SU-DHL-6 (cell line): ENCODE measurements at regions not wholly inside any gene's neighbourhood (a gene's known extent, or its start where the extent isn't known, plus 50 kb on each side); places are given as distances from the start of the nearest gene placed in this dataset.

Experiments
- H2AFZ ChIP-seq: fragments of 200-600 bp; sonication (generic); 2 replicates; pipeline ENCODE4 v1.6.1; 2014; ENCODE audit warnings: low read depth, mild to moderate bottlenecking, moderate library complexity, mixed read lengths, antibody characterized with exemption, low read length; ENCODE audit not compliant: severe bottlenecking
- H3F3A ChIP-seq: fragments of 200-600 bp; shearing (Covaris generic); 2 replicates; pipeline ENCODE4 v1.6.0; 2016; ENCODE audit warnings: antibody characterized with exemption, mild to moderate bottlenecking; ENCODE audit not compliant: insufficient read depth
- H3K27ac ChIP-seq: fragments of 200-600 bp; sonication (generic); 2 replicates; pipeline ENCODE4 v1.5.1; 2016; ENCODE audit warnings: low read depth, mild to moderate bottlenecking, low read length, moderate library complexity, mixed read lengths
- H3K27me3 ChIP-seq: fragments of 200-600 bp; sonication (generic), shearing (Covaris generic); 2 replicates; pipeline ENCODE4 v1.6.0; 2014; ENCODE audit warnings: mild to moderate bottlenecking, low read length
- H3K36me3 ChIP-seq: fragments of 200-600 bp; sonication (generic); 2 replicates; pipeline ENCODE4 v1.6.1; 2014; ENCODE audit warnings: mild to moderate bottlenecking, low read length, mixed read lengths
- H3K4me2 ChIP-seq: fragments of 300-600, 200-600 bp; shearing (Covaris generic), sonication (generic); 2 replicates; pipeline ENCODE4 v1.6.0; 2014; ENCODE audit warnings: low read length, low read depth, mild to moderate bottlenecking; ENCODE audit not compliant: poor library complexity, severe bottlenecking
- H3K4me3 ChIP-seq: fragments of 200-600 bp; sonication (generic); 2 replicates; pipeline ENCODE4 v1.5.1; 2014; ENCODE audit warnings: antibody characterized with exemption, low read length, mild to moderate bottlenecking, mixed read lengths; ENCODE audit not compliant: insufficient read depth, poor library complexity, severe bottlenecking
- H3K79me2 ChIP-seq: fragments of 200-600 bp; sonication (generic); 2 replicates; pipeline ENCODE4 v1.6.1; 2014; ENCODE audit warnings: mild to moderate bottlenecking, low read length, moderate library complexity; ENCODE audit not compliant: insufficient read depth
- H3K9ac ChIP-seq: fragments of 200-600 bp; sonication (generic); 2 replicates; pipeline ENCODE4 v1.7.0; 2014; ENCODE audit warnings: mild to moderate bottlenecking, low read length
- H3K9me2 ChIP-seq: fragments of 200-600 bp; sonication (generic); replicated peaks from 2 replicates; pipeline ENCODE4 v1.6.1; 2014; ENCODE audit warnings: low read length; ENCODE audit not compliant: insufficient read depth
- H3K9me3 ChIP-seq: fragments of 200-600 bp; sonication (generic); 2 replicates; pipeline ENCODE4 v1.6.1; 2014; ENCODE audit warnings: low read length, mixed read lengths; ENCODE audit not compliant: insufficient read depth
- H4K20me1 ChIP-seq: fragments of 200-600 bp; sonication (generic); 2 replicates; pipeline ENCODE4 v1.6.1; 2014; ENCODE audit warnings: low read depth, mild to moderate bottlenecking, antibody characterized with exemption, low read length, moderate library complexity, mixed read lengths
- EZH2phosphoT487 ChIP-seq: fragments of 200-600 bp; sonication (generic), shearing (Covaris generic); conservative IDR thresholded peaks from 2 replicates; pipeline ENCODE4 v1.6.1; 2018; ENCODE audit warnings: mild to moderate bottlenecking, antibody characterized with exemption, low read length, moderate library complexity, mixed read lengths
- TF ChIP-seq, protein P1 (sequence below): fragments of 200-600 bp; sonication (generic); IDR thresholded peaks from one replicate; pipeline ENCODE4 v1.5.1; 2017; ENCODE audit warnings: antibody characterized with exemption, mild to moderate bottlenecking, low read length, moderate library complexity; ENCODE audit not compliant: insufficient read depth, poor library complexity, severe bottlenecking

DNA sequence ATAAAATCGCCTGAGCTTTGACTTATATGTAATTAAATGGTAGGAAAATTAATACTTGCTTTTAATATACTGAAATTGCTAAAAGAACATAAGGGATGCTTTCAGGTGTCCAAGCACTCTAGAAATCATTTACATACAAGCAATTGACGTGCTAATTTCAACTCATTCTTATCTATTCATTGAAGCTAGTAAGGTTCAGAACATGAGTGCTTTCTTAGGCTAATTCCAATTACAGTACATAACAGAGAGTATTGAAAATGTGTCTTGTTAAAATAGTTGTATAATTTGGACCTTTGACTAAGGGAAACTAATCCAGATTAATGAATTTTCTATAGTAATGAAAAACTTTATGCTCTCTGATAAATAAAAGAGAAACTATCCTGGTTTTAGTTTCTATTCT is 1016.4 kb upstream of the TYRP1 start:
- no peaks in the 10 kb centered on the region for H3K9me3 ChIP-seq
- H3K79me2 ChIP-seq, result no peaks in the 10 kb centered on the region
- no peaks in the 10 kb centered on the region for H3K27me3 ChIP-seq
- H3K9me2 ChIP-seq, result no peaks in the 10 kb centered on the region; the same call in 1 of the 2 replicates
- H3F3A ChIP-seq, result no peaks in the 10 kb centered on the region
- no peaks in the 10 kb centered on the region for H3K36me3 ChIP-seq
- H3K9ac ChIP-seq, result no peak overlapping the region
- H2AFZ ChIP-seq, result no peak overlapping the region
- TF ChIP-seq EZH2phosphoT487, result no peak
- TF ChIP-seq, protein P1, sequence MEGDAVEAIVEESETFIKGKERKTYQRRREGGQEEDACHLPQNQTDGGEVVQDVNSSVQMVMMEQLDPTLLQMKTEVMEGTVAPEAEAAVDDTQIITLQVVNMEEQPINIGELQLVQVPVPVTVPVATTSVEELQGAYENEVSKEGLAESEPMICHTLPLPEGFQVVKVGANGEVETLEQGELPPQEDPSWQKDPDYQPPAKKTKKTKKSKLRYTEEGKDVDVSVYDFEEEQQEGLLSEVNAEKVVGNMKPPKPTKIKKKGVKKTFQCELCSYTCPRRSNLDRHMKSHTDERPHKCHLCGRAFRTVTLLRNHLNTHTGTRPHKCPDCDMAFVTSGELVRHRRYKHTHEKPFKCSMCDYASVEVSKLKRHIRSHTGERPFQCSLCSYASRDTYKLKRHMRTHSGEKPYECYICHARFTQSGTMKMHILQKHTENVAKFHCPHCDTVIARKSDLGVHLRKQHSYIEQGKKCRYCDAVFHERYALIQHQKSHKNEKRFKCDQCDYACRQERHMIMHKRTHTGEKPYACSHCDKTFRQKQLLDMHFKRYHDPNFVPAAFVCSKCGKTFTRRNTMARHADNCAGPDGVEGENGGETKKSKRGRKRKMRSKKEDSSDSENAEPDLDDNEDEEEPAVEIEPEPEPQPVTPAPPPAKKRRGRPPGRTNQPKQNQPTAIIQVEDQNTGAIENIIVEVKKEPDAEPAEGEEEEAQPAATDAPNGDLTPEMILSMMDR, result no peak
- H4K20me1 ChIP-seq, result no peaks in the 10 kb centered on the region
- no peak overlapping the region for H3K27ac ChIP-seq
- H3K4me2 ChIP-seq, result no peak overlapping the region
- H3K4me3 ChIP-seq, result no peak overlapping the region

DNA sequence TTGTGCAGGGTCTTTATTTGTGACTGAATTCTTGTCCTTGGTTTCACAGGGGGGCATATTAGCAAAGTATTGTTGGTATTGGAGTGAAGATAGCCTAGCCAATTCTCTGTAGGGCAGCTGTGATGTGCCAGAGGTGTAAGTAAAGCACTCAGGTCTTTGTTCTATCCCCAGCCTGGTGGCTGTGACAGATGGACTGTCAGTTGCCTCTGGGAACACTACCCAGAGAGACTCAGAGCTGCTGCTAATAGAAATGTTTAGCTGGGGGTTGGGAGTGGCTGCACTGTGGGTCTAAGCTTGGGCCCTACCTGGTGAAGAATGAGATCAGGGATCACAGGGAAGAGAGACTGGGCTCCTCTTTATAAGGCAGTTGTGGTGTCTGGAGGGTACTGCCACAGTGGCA is 1006.5 kb upstream of the TYRP1 start:
- H3K9ac ChIP-seq, result no peak overlapping the region
- no peaks in the 10 kb centered on the region for H3K9me2 ChIP-seq
- H3K79me2 ChIP-seq, result no peaks in the 10 kb centered on the region
- H3K4me2 ChIP-seq, result no peak overlapping the region
- no peak overlapping the region for H2AFZ ChIP-seq
- no peaks in the 10 kb centered on the region for H3K9me3 ChIP-seq
- TF ChIP-seq, protein P1, result no peak
- no peak for TF ChIP-seq EZH2phosphoT487
- no peaks in the 10 kb centered on the region for H3K27me3 ChIP-seq
- no peaks in the 10 kb centered on the region for H3K36me3 ChIP-seq
- no peak overlapping the region for H3K4me3 ChIP-seq
- H3K27ac ChIP-seq, result no peak overlapping the region
- H4K20me1 ChIP-seq, result no peaks in the 10 kb centered on the region
- no peaks in the 10 kb centered on the region for H3F3A ChIP-seq

DNA sequence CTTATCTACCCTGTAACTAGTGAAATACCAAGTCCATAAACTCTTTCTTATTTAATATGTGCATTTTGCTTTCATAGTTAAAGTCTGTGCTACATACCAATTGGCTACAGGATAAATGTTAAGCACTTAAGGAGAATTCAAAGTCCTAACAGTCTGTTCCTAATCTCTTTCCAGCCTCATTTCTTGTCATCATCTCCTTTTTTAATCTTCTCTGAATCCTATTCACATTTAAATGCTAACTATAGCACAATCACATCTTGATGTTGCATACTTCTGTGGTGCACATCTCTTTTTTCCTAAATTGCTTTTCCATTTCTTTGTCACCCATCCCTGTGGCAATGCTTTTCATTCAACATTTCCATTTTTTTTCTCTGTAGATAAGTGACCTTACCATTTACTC is 996.1 kb upstream of the TYRP1 start:
- Histone ChIP-seq H3K79me2 (no peaks in the 10 kb centered on the region), H2AFZ (no peak overlapping the region), H3K36me3 (no peaks in the 10 kb centered on the region), H3F3A (no peaks in the 10 kb centered on the region), H3K4me2 (no peak overlapping the region), H3K9me3 (no peaks in the 10 kb centered on the region), H3K27me3 (no peaks in the 10 kb centered on the region), H3K9ac (no peak overlapping the region), H3K9me2 (no peaks in the 10 kb centered on the region; the same call in 1 of the 2 replicates), H3K27ac (no peak overlapping the region), H4K20me1 (no peaks in the 10 kb centered on the region), H3K4me3 (no peak overlapping the region)
- TF ChIP-seq, protein P1, result no peak
- TF ChIP-seq EZH2phosphoT487, result no peak
